ENCODE measurements at regions not wholly inside any gene's neighbourhood (a gene's known extent, or its start where the extent isn't known, plus 50 kb on each side); places are given as distances from the start of the nearest gene placed in this dataset.

DNA sequence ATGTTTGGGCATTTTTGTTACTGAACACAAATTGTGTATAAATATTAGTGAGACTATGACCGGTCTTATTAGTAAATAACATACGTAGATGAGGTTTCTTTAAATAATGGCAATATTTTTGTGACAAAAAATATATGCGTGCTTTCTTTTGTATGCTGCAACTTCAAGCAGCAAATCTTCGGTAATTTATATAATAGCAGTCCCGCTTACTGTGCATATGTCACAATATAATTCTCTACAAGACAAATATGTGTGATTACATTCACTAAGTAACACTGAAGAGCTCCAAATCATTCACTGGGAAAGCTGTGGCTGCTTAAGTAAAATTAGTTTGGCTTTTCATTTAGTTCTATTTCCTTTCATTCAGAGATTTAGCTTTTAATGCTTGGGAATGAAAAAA lies 376.0 kb downstream of the CYLC2 start:
- TF ChIP-seq, protein P1, sequence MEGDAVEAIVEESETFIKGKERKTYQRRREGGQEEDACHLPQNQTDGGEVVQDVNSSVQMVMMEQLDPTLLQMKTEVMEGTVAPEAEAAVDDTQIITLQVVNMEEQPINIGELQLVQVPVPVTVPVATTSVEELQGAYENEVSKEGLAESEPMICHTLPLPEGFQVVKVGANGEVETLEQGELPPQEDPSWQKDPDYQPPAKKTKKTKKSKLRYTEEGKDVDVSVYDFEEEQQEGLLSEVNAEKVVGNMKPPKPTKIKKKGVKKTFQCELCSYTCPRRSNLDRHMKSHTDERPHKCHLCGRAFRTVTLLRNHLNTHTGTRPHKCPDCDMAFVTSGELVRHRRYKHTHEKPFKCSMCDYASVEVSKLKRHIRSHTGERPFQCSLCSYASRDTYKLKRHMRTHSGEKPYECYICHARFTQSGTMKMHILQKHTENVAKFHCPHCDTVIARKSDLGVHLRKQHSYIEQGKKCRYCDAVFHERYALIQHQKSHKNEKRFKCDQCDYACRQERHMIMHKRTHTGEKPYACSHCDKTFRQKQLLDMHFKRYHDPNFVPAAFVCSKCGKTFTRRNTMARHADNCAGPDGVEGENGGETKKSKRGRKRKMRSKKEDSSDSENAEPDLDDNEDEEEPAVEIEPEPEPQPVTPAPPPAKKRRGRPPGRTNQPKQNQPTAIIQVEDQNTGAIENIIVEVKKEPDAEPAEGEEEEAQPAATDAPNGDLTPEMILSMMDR (IDR thresholded peaks at IDR 0.05; ENCODE audit: low read length, missing control alignments) = no peak
- no peak for DNase-seq (ENCODE audit: low read depth)
- no peak overlapping the region for H3K4me3 ChIP-seq (replicated peaks; ENCODE audit: low read depth, low read length)

DNA sequence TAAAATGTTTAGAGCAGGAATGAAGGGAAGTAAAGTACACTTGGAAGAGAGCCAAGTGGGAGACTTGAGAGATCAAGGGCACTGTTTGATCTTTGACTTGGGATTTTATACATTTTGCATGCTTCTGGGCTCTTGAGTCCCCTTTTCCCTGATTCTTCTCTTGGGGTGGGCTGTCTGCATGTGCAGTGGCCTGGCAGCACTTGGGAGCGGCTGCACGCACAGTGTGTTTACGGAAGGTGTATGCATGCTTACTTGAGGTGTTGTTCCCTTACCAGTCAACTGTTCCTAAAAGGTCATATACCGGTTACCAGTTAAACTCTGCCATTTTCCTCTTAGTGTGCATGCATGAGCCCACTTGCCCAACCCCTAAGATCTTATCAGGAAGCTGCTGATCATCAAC lies 377.7 kb downstream of the CYLC2 start:
- H3K4me3 ChIP-seq (replicated peaks; ENCODE audit: low read depth, low read length) = no peak overlapping the region
- TF ChIP-seq, protein P1 (IDR thresholded peaks at IDR 0.05; ENCODE audit: low read length, missing control alignments) = no peak
- no peak for DNase-seq (ENCODE audit: low read depth)

DNA sequence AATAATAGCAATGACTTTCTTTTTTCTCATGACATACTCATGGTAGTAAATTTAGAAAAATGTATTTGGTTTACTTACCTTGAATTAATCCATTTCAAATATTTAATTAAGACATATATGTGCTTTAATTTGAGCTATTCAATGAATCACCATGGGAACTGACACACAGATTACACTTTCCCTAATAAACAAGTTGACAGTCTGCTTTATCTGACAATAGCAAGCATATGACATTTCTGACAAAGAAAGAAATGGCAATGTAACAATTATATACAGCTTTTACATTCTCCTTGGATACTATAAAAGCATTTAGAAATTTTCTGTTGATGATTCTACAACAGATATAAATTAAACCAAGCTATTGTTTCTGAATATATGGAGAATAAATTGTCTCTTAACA lies 382.5 kb downstream of the CYLC2 start:
- TF ChIP-seq, protein P1 (IDR thresholded peaks at IDR 0.05; ENCODE audit: low read length, missing control alignments) = no peak
- no peak overlapping the region for H3K4me3 ChIP-seq (replicated peaks; ENCODE audit: low read depth, low read length)
- no peak for DNase-seq (ENCODE audit: low read depth)

DNA sequence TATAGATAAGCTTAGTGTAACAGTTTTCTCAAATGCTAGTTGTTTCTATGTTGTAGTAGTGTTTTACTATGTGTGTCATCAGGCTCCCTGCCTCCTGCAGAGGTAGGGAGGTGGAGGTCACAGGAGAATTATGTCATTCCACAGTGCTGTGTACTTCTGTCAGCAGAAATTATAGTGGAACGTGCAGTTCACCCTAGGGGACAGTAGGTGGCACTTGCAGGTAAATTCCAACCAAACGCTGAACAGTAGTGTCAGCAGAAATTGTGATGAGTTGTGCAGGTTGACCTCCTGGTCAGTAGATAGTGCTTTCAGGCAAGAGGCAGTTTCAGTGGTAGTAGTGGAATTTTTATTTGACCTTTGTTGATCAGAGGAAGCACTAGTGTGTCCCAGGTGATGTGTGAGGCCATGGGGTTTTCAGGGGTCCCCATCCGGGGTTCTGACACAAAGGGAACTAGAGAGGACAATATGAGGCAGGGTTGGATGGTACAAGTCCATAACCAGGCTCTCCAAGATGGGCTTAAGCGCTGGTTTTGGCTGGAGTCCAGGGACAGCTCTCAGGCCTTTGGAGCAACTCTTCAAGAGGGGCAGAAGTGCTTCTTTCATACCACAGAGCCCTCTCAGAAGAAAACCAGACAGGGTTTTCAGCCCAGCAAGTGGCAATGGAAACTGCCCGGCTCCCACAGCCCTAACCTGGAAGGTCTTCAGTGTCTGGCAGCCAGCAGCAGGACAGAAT lies 402.9 kb downstream of the CYLC2 start:
- H3K4me3 ChIP-seq (replicated peaks; ENCODE audit: low read depth, low read length) = no peak overlapping the region
- TF ChIP-seq, protein P1 (IDR thresholded peaks at IDR 0.05; ENCODE audit: low read length, missing control alignments) = peak; percentile 73
- DNase-seq (ENCODE audit: low read depth) = peak; percentile 61

DNA sequence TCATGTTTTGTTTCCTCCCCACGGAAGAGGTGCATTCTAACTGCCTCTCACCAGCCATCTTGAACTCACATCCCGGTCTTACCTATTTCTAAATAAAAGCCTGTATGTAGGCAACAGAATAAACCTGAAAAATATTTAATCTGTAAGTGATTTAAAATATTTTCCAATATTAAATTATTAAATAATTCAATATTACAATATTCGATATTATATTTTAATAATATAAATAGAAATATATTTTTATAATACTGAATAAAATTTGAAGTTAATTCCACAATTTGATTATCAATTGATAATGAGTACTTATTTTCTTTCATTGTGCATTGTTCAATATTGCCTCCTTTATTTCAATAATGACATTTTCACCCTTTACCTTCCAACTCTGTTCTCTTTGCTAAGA lies 404.4 kb downstream of the CYLC2 start:
- TF ChIP-seq, protein P1 (IDR thresholded peaks at IDR 0.05; ENCODE audit: low read length, missing control alignments) = no peak
- no peak overlapping the region for H3K4me3 ChIP-seq (replicated peaks; ENCODE audit: low read depth, low read length)
- DNase-seq (ENCODE audit: low read depth) = no peak

DNA sequence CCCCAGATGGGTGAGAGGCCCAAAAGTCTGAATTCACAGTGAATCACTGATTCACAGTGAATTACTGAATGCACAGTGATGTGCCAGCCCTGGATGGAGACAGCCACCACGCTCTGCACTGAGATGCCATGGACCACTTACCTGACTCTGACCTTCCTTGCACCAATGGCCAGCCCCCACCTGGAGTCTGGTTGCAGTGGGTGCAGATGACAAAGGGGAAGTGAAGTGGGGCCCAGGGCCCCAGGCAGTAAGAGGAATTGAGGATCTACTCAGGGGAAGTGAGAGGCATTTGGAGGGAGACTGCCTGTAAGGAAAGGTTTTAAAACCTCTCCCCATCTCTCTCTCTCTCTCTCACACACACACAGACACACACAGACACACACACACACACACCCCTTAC lies 412.1 kb downstream of the CYLC2 start:
- TF ChIP-seq, protein P1 (IDR thresholded peaks at IDR 0.05; ENCODE audit: low read length, missing control alignments) = no peak
- no peak overlapping the region for H3K4me3 ChIP-seq (replicated peaks; ENCODE audit: low read depth, low read length)
- DNase-seq (ENCODE audit: low read depth) = no peak

DNA sequence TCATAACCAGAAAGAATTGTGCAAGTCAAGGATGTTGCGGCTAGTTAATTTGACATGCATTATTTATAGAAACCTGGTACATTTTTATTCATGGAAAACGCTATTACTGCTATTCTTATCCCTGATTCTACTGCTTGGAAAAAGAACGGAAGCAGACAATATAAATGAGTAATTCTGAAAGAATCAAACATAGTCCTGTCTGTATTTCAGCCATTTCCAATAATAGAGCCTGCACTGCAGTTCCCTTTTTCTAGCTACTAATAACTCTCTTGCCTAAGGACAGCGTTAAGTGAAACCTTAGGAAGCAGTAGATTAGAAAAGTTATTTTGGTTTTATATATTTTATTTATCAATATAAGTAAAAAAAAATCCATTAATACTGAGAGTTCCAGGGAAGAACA lies 414.9 kb downstream of the CYLC2 start:
- TF ChIP-seq, protein P1 (IDR thresholded peaks at IDR 0.05; ENCODE audit: low read length, missing control alignments) = no peak
- peak; percentile 6 for DNase-seq (ENCODE audit: low read depth)
- H3K4me3 ChIP-seq (replicated peaks; ENCODE audit: low read depth, low read length) = no peak overlapping the region

All from fibroblast of pulmonary artery (primary cell).